GM12865 (cell line): ENCODE measurements at regions not wholly inside any gene's neighbourhood (a gene's known extent, or its start where the extent isn't known, plus 50 kb on each side); places are given as distances from the start of the nearest gene placed in this dataset.

ENCODE experiments used
- DNase-seq: peaks from one replicate; pipeline ENCODE4 v3.0.0; 2010; ENCODE audit warnings: low read depth
- H3K4me3 ChIP-seq: 2 replicates; pipeline ENCODE4 v1.5.1; 2011; ENCODE audit warnings: mild to moderate bottlenecking, low read depth, low read length, control low read depth
- CTCF ChIP-seq: IDR thresholded peaks from 2 replicates; pipeline ENCODE4 v1.5.1; 2011; ENCODE audit warnings: low read length, control low read depth, low read depth, inconsistent platforms; ENCODE audit not compliant: insufficient read depth; ENCODE audit errors: missing control alignments

- no peak for DNase-seq
- H3K4me3 ChIP-seq = no peak overlapping the region
- TF ChIP-seq CTCF = no peak
Observed at GRCh38 chr5:92652756-92653155, 928.3 kb downstream of the NR2F1-AS1 start.

DNA sequence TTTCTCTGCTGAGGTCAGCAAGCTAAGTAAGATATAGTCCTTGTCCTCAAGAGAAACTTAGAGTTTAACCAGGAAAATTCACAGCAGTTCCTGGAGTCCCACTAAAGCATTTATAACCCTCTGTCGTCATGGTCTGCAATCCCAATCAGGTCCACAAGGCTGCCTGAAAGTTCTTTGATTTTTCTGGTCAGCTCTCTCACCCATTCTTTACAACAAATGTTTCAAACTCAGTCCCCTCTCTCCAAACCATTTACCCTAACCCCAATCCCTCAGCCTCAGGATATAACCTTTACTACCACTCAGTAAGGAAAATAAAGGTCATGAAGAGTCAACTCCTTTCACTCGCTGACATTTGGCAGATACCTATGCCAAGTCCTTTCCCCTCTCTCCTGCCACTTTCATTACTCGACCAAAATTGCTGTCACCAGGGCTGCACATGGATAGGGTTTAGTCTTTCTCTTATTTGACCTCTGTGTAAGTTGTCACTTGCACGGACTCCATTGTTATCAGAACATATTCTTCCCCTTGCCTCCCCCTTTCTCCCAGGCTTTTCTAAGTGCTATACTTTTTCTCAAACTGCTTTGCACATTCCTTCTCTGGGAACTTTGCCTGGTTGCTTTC lies 936.6 kb downstream of the NR2F1-AS1 start:
- TF ChIP-seq CTCF = peak; percentile 5
- DNase-seq = peak; percentile 2
- no peak overlapping the region for H3K4me3 ChIP-seq

- H3K4me3 ChIP-seq = peak overlapping the region; percentile 40
- TF ChIP-seq CTCF = no peak
- peak; percentile 44 for DNase-seq
Observed at GRCh38 chr5:92641031-92641962, 939.7 kb downstream of the NR2F1-AS1 start.

DNA sequence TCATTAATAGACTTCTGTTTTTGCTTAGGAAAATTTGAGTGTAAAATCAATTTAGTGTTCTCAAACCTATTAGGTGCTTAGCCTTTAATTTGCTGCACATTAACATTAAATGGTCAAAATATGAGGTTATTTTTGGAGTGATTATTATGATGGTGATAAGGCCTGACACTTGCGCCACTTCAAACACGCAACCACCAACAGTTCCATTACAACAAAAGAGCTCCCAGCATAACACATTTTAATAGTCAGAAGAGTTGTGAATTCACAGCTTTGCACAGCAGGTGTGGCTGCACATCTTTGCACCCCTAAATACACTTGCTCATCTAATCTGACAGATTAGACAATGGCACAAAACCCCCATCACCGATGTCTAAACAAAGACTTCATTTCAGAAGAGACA lies 940.7 kb downstream of the NR2F1-AS1 start:
- no peak for TF ChIP-seq CTCF
- no peak for DNase-seq
- H3K4me3 ChIP-seq = no peak overlapping the region

DNA sequence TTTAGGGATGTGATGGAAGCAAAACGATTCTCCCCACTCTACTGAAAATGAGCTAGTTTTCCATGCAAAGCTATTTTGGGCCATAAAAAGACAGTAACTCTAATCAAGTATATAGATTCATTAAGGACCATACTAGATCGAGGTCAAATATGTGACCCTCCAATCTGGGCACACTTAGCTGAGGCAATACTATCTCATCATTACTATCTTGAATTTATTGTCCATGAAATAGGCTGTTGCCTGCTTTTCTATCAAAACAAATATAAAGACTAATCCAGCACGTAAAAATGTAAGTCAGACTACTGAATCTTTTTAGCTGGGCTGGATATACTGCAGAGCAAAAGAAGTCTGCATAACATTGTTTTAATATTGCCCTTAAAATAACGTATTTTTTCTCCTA lies 943.1 kb downstream of the NR2F1-AS1 start:
- no peak for DNase-seq
- no peak for TF ChIP-seq CTCF
- H3K4me3 ChIP-seq = no peak overlapping the region

DNA sequence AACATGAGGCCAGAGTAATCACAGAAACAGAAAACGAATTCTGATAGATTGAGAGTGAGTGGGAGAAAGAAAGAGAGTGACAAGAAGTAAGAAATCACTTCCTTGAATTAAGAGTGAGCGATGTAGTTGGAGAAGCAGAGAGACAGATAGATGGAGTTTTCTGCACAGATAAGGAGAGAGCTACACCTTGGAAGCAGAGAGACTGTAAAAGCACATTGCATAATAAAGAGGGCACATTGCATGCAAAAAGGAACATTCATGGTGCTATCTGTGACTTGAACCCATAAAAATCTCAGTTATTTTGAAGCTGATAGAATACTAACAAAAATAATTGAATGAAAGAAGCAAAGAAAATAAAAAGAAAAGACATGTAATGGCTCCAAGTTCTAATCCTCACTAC lies 943.8 kb downstream of the NR2F1-AS1 start:
- no peak for TF ChIP-seq CTCF
- no peak overlapping the region for H3K4me3 ChIP-seq
- DNase-seq = no peak

DNA sequence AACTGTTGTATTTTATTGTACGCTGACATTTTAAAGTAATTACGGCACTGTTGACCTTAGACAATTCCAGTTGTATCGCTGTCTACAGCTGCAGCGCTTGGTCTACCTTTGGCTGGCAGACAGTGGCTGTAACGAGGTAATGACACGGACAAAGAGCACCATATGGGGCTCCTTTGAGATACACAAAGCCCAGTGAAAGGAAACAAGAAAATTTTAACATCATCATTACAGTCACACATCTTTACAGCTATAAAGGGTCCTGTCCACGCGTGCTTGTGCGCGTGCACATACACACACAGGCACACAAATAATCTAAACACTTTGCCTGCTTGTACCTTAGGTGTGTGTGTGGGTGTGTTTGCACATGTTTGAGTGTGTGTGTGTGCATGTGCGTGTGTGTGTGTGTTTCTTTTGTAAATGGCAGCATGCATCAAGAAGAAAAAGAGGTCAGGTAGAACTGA lies 946.0 kb downstream of the NR2F1-AS1 start:
- no peak for TF ChIP-seq CTCF
- no peak overlapping the region for H3K4me3 ChIP-seq
- DNase-seq = no peak
